Hepatocyte (in vitro differentiated cells): ENCODE measurements at regions not wholly inside any gene's neighbourhood (a gene's known extent, or its start where the extent isn't known, plus 50 kb on each side); places are given as distances from the start of the nearest gene placed in this dataset.
"Not testable (repeated sequence)": the region's sequence is repeated elsewhere in the genome, so short reads cannot be mapped to it uniquely, and the experiment has no call there.

ENCODE experiments used
- DNase-seq: peaks from one replicate; pipeline ENCODE4 v3.0.0-alpha.2; 2016; ENCODE audit warnings: low spot score
- H2AFZ ChIP-seq: fragments of 200-600 bp; sonication (generic); 2 replicates; pipeline ENCODE4 v1.6.0; 2016; ENCODE audit warnings: antibody characterized with exemption, mild to moderate bottlenecking
- H3K27ac ChIP-seq: fragments of 200-600 bp; sonication (generic); 2 replicates; pipeline ENCODE4 v1.5.1; 2016; ENCODE audit warnings: mild to moderate bottlenecking
- H3K27me3 ChIP-seq: fragments of 200-600 bp; sonication (generic); 2 replicates; pipeline ENCODE4 v1.6.1; 2016
- H3K36me3 ChIP-seq: fragments of 200-600 bp; sonication (generic); replicated peaks from 2 replicates; pipeline ENCODE4 v1.5.1; 2016; ENCODE audit warnings: low read depth; ENCODE audit not compliant: insufficient read depth
- H3K4me1 ChIP-seq: fragments of 200-600 bp; sonication (generic); 2 replicates; pipeline ENCODE4 v1.5.1; 2016; ENCODE audit warnings: mild to moderate bottlenecking, moderate library complexity; ENCODE audit not compliant: insufficient read depth
- H3K4me2 ChIP-seq: fragments of 200-600 bp; sonication (generic); 2 replicates; pipeline ENCODE4 v1.6.0; 2016
- H3K4me3 ChIP-seq: fragments of 200-600 bp; sonication (generic); 2 replicates; pipeline ENCODE4 v1.5.1; 2016; ENCODE audit warnings: mild to moderate bottlenecking
- H3K79me2 ChIP-seq: fragments of 200-600 bp; sonication (generic); 2 replicates; pipeline ENCODE4 v1.6.0; 2017; ENCODE audit warnings: mild to moderate bottlenecking
- H3K9me2 ChIP-seq: fragments of 200-600 bp; sonication (generic); replicated peaks from 2 replicates; pipeline ENCODE4 v1.6.0; 2017; ENCODE audit warnings: mild to moderate bottlenecking; ENCODE audit not compliant: insufficient read depth
- H3K9me3 ChIP-seq: fragments of 200-600 bp; sonication (generic); 2 replicates; pipeline ENCODE4 v1.5.1; 2016; ENCODE audit warnings: low read depth, mild to moderate bottlenecking
- H4K20me1 ChIP-seq: fragments of 200-600 bp; sonication (generic); 2 replicates; pipeline ENCODE4 v1.6.0; 2016; ENCODE audit warnings: mild to moderate bottlenecking; ENCODE audit not compliant: insufficient read depth, poor library complexity, severe bottlenecking
- CTCF ChIP-seq: fragments of 200-600 bp; sonication (generic); IDR thresholded peaks from 2 replicates; pipeline ENCODE4 v1.5.1; 2016; ENCODE audit warnings: antibody characterized with exemption, mild to moderate bottlenecking; ENCODE audit not compliant: poor library complexity
- EZH2 ChIP-seq: fragments of 200-600 bp; sonication (generic); IDR thresholded peaks from 2 replicates; pipeline ENCODE4 v1.6.1; 2016; ENCODE audit warnings: antibody characterized with exemption, mild to moderate bottlenecking, borderline replicate concordance
- EZH2phosphoT487 ChIP-seq: fragments of 200-600 bp; sonication (generic); IDR thresholded peaks from one replicate; pipeline ENCODE4 v1.6.1; 2018; ENCODE audit warnings: antibody characterized with exemption, mild to moderate bottlenecking, low read depth, moderate library complexity; ENCODE audit not compliant: unreplicated experiment, severe bottlenecking
- WGBS: methylation state at CpG from one replicate; pipeline ENCODE4 v1.1.6; 2016; ENCODE audit warnings: low lambda C conversion rate; ENCODE audit errors: missing lambda C conversion rate; 5-methylcytosine and 5-hydroxymethylcytosine counted together

- H3K27ac ChIP-seq: no peak overlapping the region
- H3K9me3 ChIP-seq: no peaks in the 10 kb centered on the region
- H2AFZ ChIP-seq: no peak overlapping the region
- no peak for TF ChIP-seq EZH2phosphoT487
- TF ChIP-seq EZH2: no peak
- TF ChIP-seq CTCF: no peak
- H3K4me2 ChIP-seq: no peak overlapping the region
- no peaks in the 10 kb centered on the region for H4K20me1 ChIP-seq
- no peak overlapping the region for H3K4me3 ChIP-seq
- H3K27me3 ChIP-seq: no peaks in the 10 kb centered on the region
- H3K9me2 ChIP-seq: no peaks in the 10 kb centered on the region
- DNase-seq: no peak
- 86% methylated on average over 2 of the region's 2 CpGs for WGBS
- no peaks in the 10 kb centered on the region for H3K36me3 ChIP-seq
- no peaks in the 10 kb centered on the region for H3K4me1 ChIP-seq
- no peaks in the 10 kb centered on the region for H3K79me2 ChIP-seq
Measured at GRCh38 chr10:21110358-21110757, 213.2 kb upstream of the NEBL start.

GRCh38 chr10:21106931-21107330 is 209.8 kb upstream of the NEBL start:
- not testable (repeated sequence) for H3K4me2 ChIP-seq, H2AFZ ChIP-seq, H4K20me1 ChIP-seq, H3K9me3 ChIP-seq, H3K9me2 ChIP-seq, H3K4me1 ChIP-seq, H3K27me3 ChIP-seq, DNase-seq, H3K4me3 ChIP-seq, H3K79me2 ChIP-seq, H3K36me3 ChIP-seq, H3K27ac ChIP-seq
- WGBS: 86% methylated on average over 4 of the region's 4 CpGs

GRCh38 chr10:21105331-21105730 is 208.2 kb upstream of the NEBL start:
- DNase-seq, H3K9me2 ChIP-seq, H3K27ac ChIP-seq, H3K36me3 ChIP-seq, H2AFZ ChIP-seq, H4K20me1 ChIP-seq, H3K27me3 ChIP-seq, H3K4me1 ChIP-seq, H3K79me2 ChIP-seq, H3K9me3 ChIP-seq, H3K4me2 ChIP-seq, H3K4me3 ChIP-seq: not testable (repeated sequence)
- WGBS: 74% methylated on average over 3 of the region's 3 CpGs

- Histone ChIP-seq H3K4me2 (no peak overlapping the region), H3K27me3 (no peaks in the 10 kb centered on the region), H3K9me3 (no peaks in the 10 kb centered on the region), H3K4me1 (no peaks in the 10 kb centered on the region), H3K27ac (peak overlapping the region; percentile 12), H3K79me2 (no peaks in the 10 kb centered on the region), H3K4me3 (no peak overlapping the region), H2AFZ (no peak overlapping the region), H3K36me3 (no peaks in the 10 kb centered on the region), H3K9me2 (no peaks in the 10 kb centered on the region), H4K20me1 (no peaks in the 10 kb centered on the region)
- TF ChIP-seq EZH2: no peak
- TF ChIP-seq CTCF: no peak
- TF ChIP-seq EZH2phosphoT487: no peak
- no peak for DNase-seq
- 57% methylated on average over 7 of the region's 7 CpGs for WGBS
Measured at GRCh38 chr10:21100871-21101514, 203.9 kb upstream of the NEBL start.

- no peaks in the 10 kb centered on the region for H3K9me3 ChIP-seq
- 66% methylated on average over 12 of the region's 12 CpGs for WGBS
- H3K4me1 ChIP-seq: no peaks in the 10 kb centered on the region
- TF ChIP-seq CTCF (no peak), EZH2 (no peak), EZH2phosphoT487 (no peak)
- H3K27ac ChIP-seq: no peak overlapping the region
- H3K4me2 ChIP-seq: no peak overlapping the region
- no peak overlapping the region for H2AFZ ChIP-seq
- H3K4me3 ChIP-seq: no peak overlapping the region
- no peaks in the 10 kb centered on the region for H4K20me1 ChIP-seq
- no peaks in the 10 kb centered on the region for H3K27me3 ChIP-seq
- DNase-seq: no peak
- no peaks in the 10 kb centered on the region for H3K9me2 ChIP-seq
- no peaks in the 10 kb centered on the region for H3K79me2 ChIP-seq
- H3K36me3 ChIP-seq: no peaks in the 10 kb centered on the region
Measured at GRCh38 chr10:21100190-21100589, 203.1 kb upstream of the NEBL start.
